DND-41 (cell line): ENCODE measurements at regions not wholly inside any gene's neighbourhood (a gene's known extent, or its start where the extent isn't known, plus 50 kb on each side); places are given as distances from the start of the nearest gene placed in this dataset.

Source experiments
- ATAC-seq: fragments of 200-7000 bp; cut with Tn5 transposase; 3 replicates; pipeline ENCODE4 v1.9.1; 2021; ENCODE audit warnings: low read depth; ENCODE audit not compliant: insufficient read depth
- DNase-seq: peaks from one replicate; pipeline ENCODE4 v3.0.0-alpha.2; 2020
- H2AFZ ChIP-seq: 2 replicates; pipeline ENCODE4 v1.6.0; 2012; ENCODE audit warnings: low read depth, low read length
- H3K27ac ChIP-seq: 2 replicates; pipeline ENCODE4 v1.5.1; 2012; ENCODE audit warnings: low read length, inconsistent platforms
- H3K27me3 ChIP-seq: fragments of 200-600 bp; sonication (generic); 2 replicates; pipeline ENCODE4 v1.6.0; 2012; ENCODE audit warnings: low read length, mild to moderate bottlenecking, inconsistent platforms; ENCODE audit not compliant: insufficient read depth, poor library complexity
- H3K36me3 ChIP-seq: 2 replicates; pipeline ENCODE4 v1.5.1; 2012; ENCODE audit warnings: low read length, inconsistent platforms; ENCODE audit not compliant: insufficient read depth
- H3K4me1 ChIP-seq: 2 replicates; pipeline ENCODE4 v1.5.1; 2012; ENCODE audit warnings: mild to moderate bottlenecking, low read length; ENCODE audit not compliant: insufficient read depth
- H3K4me2 ChIP-seq: 2 replicates; pipeline ENCODE4 v1.6.0; 2012; ENCODE audit warnings: mild to moderate bottlenecking, moderate library complexity, low read length, inconsistent platforms; ENCODE audit not compliant: insufficient read depth
- H3K4me3 ChIP-seq, 2 experiments: fragments of 200-600 bp in 1 of 2; shearing (Covaris generic) in 1 of 2; 2 replicates each; pipeline ENCODE4 v1.5.1; 2012 to 2016; ENCODE audit warnings: inconsistent platforms in 2 of 2, low read length in 2 of 2, mild to moderate bottlenecking in 2 of 2, low read depth in 1 of 2, moderate library complexity in 1 of 2
- H3K79me2 ChIP-seq: 2 replicates; pipeline ENCODE4 v1.6.0; 2012; ENCODE audit warnings: low read length, inconsistent platforms; ENCODE audit not compliant: insufficient read depth
- H3K9ac ChIP-seq: 2 replicates; pipeline ENCODE4 v1.6.0; 2012; ENCODE audit warnings: low read depth, mild to moderate bottlenecking, inconsistent platforms, low read length, moderate library complexity
- H3K9me3 ChIP-seq: 2 replicates; pipeline ENCODE4 v1.5.1; 2012; ENCODE audit warnings: low read length, moderate library complexity, mild to moderate bottlenecking, inconsistent platforms; ENCODE audit not compliant: insufficient read depth, severe bottlenecking
- H4K20me1 ChIP-seq: 2 replicates; pipeline ENCODE4 v1.6.0; 2012; ENCODE audit warnings: low read length; ENCODE audit not compliant: insufficient read depth
- EZH2 ChIP-seq: IDR thresholded peaks from 3 replicates; pipeline ENCODE4 v1.6.1; 2012; ENCODE audit warnings: borderline replicate concordance, low read depth, mild to moderate bottlenecking, moderate library complexity, low read length, inconsistent platforms; ENCODE audit not compliant: severe bottlenecking
- TF ChIP-seq, protein P1 (sequence below): IDR thresholded peaks from 2 replicates; pipeline ENCODE4 v1.5.1; 2012; ENCODE audit warnings: borderline replicate concordance, low read length, moderate library complexity, mild to moderate bottlenecking; ENCODE audit not compliant: poor library complexity, severe bottlenecking; ENCODE audit errors: extremely low read depth

DNA sequence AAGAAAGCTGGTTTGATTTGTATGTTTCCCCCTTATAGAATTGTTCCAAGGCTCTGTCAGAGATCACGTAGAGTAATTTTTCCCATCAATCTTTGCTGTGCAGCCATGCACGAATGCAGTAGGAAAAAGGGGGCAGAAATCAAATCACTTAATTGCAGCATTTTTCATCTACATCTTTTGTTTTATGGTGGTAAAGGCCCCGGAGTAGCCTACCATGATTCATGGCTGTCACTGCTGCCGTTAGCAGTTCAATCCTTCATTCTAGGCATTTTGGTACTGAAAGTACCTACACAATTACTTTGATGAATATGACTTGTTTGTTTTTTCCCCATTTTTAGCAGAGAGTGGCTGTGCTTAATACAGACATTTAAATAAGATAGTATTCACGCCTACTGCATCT is 631.9 kb upstream of the MMS22L start:
- H3K27me3 ChIP-seq = no peaks in the 10 kb centered on the region
- H2AFZ ChIP-seq = no peak overlapping the region
- no peaks in the 10 kb centered on the region for H4K20me1 ChIP-seq
- H3K36me3 ChIP-seq = no peaks in the 10 kb centered on the region
- DNase-seq = no peak
- no peaks in the 10 kb centered on the region for H3K4me1 ChIP-seq
- H3K9me3 ChIP-seq = no peaks in the 10 kb centered on the region
- no peaks in the 10 kb centered on the region for H3K79me2 ChIP-seq
- H3K4me2 ChIP-seq = no peak overlapping the region
- no peak overlapping the region for H3K27ac ChIP-seq
- H3K9ac ChIP-seq = no peak overlapping the region
- TF ChIP-seq, protein P1, sequence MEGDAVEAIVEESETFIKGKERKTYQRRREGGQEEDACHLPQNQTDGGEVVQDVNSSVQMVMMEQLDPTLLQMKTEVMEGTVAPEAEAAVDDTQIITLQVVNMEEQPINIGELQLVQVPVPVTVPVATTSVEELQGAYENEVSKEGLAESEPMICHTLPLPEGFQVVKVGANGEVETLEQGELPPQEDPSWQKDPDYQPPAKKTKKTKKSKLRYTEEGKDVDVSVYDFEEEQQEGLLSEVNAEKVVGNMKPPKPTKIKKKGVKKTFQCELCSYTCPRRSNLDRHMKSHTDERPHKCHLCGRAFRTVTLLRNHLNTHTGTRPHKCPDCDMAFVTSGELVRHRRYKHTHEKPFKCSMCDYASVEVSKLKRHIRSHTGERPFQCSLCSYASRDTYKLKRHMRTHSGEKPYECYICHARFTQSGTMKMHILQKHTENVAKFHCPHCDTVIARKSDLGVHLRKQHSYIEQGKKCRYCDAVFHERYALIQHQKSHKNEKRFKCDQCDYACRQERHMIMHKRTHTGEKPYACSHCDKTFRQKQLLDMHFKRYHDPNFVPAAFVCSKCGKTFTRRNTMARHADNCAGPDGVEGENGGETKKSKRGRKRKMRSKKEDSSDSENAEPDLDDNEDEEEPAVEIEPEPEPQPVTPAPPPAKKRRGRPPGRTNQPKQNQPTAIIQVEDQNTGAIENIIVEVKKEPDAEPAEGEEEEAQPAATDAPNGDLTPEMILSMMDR = no peak
- TF ChIP-seq EZH2 = no peak
- ATAC-seq = no peak
- no peak overlapping the region for H3K4me3 ChIP-seq

GRCh38 chr6:97915537-97915936 is 632.5 kb upstream of the MMS22L start:
- Histone ChIP-seq H3K9me3 (no peaks in the 10 kb centered on the region), H3K79me2 (no peaks in the 10 kb centered on the region), H3K4me3 (no peak overlapping the region), H3K27me3 (no peaks in the 10 kb centered on the region), H3K27ac (no peak overlapping the region), H3K36me3 (no peaks in the 10 kb centered on the region), H3K9ac (no peak overlapping the region), H3K4me2 (no peak overlapping the region), H4K20me1 (no peaks in the 10 kb centered on the region), H2AFZ (no peak overlapping the region), H3K4me1 (no peaks in the 10 kb centered on the region)
- no peak for ATAC-seq
- DNase-seq = no peak
- no peak for TF ChIP-seq EZH2
- TF ChIP-seq, protein P1 = no peak

DNA sequence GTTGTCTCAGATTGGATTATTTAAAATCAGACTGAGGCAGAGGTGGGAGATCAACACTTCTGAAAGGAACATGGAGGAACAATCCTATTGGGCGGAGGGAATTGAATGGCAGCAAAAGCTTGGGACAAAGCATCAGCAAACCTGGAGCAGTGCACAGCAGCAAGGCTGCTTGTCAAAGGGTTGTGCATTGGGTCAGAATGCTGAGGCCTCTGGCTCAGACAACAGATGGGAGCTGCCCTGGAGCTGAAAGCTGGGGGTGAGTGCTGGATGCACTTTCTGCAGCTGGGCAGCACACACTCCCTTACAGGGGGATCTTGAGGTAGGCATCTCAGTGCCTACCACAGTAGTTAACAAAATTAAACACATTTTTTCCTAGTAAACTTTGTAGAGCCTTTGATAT is 634.4 kb upstream of the MMS22L start:
- ATAC-seq = no peak
- Histone ChIP-seq H3K4me1 (no peaks in the 10 kb centered on the region), H2AFZ (no peak overlapping the region)

More for the DNA sequence above, 634.4 kb upstream of the MMS22L start:
- no peak for DNase-seq
- H3K27ac ChIP-seq = no peak overlapping the region
- no peaks in the 10 kb centered on the region for H3K27me3 ChIP-seq
- no peak for TF ChIP-seq EZH2
- TF ChIP-seq, protein P1 = no peak
- no peak overlapping the region for H3K9ac ChIP-seq
- H3K79me2 ChIP-seq = no peaks in the 10 kb centered on the region
- no peaks in the 10 kb centered on the region for H3K9me3 ChIP-seq
- H3K36me3 ChIP-seq = no peaks in the 10 kb centered on the region
- H3K4me3 ChIP-seq = no peak overlapping the region
- no peaks in the 10 kb centered on the region for H4K20me1 ChIP-seq
- no peak overlapping the region for H3K4me2 ChIP-seq
